CD14-positive monocyte (primary cell): ENCODE measurements at regions not wholly inside any gene's neighbourhood (a gene's known extent, or its start where the extent isn't known, plus 50 kb on each side); places are given as distances from the start of the nearest gene placed in this dataset.

ENCODE experiments used
- DNase-seq, 3 donors: peaks; one replicate each; pipeline ENCODE4 v3.0.0-alpha.2; 2011 to 2022
- H2AFZ ChIP-seq: 2 replicates; pipeline ENCODE4 v1.6.0; 2012; ENCODE audit warnings: mild to moderate bottlenecking, low read depth, low read length, inconsistent platforms; ENCODE audit not compliant: insufficient read depth, poor library complexity, severe bottlenecking
- H3K27ac ChIP-seq, 2 donors: 1 replicate in 1 of 2; 2 replicates in 1 of 2; pipeline ENCODE4 v1.5.1; 2012 to 2013; ENCODE audit warnings: low read length in 2 of 2, control low read depth in 1 of 2, inconsistent platforms in 1 of 2, low read depth in 1 of 2, mild to moderate bottlenecking in 1 of 2
- H3K27me3 ChIP-seq, 2 donors: one replicate each; pipeline versions ENCODE4 v1.6.0 to v1.6.1; 2011 to 2013; ENCODE audit warnings: low read length in 2 of 2; ENCODE audit not compliant: control insufficient read depth in 2 of 2, insufficient read depth in 2 of 2
- H3K36me3 ChIP-seq, 2 donors: replicated peaks in 1 of 2; 1 replicate in 1 of 2; 2 replicates in 1 of 2; pipeline versions ENCODE4 v1.5.1 to v1.6.1; 2012 to 2013; ENCODE audit warnings: low read length in 2 of 2, control low read depth in 1 of 2, inconsistent platforms in 1 of 2, mild to moderate bottlenecking in 1 of 2; ENCODE audit not compliant: insufficient read depth in 2 of 2, control insufficient read depth in 1 of 2
- H3K4me1 ChIP-seq, 2 donors: 1 replicate in 1 of 2; 2 replicates in 1 of 2; pipeline versions ENCODE4 v1.5.1 to v1.6.1; 2012 to 2013; ENCODE audit warnings: low read length in 2 of 2, control low read depth in 1 of 2, inconsistent platforms in 1 of 2, mild to moderate bottlenecking in 1 of 2, moderate library complexity in 1 of 2; ENCODE audit not compliant: insufficient read depth in 2 of 2, control insufficient read depth in 1 of 2
- H3K4me2 ChIP-seq: replicated peaks from 2 replicates; pipeline ENCODE3; 2012; ENCODE audit warnings: low read length, moderate library complexity, mild to moderate bottlenecking; ENCODE audit not compliant: poor library complexity, severe bottlenecking; ENCODE audit errors: extremely low read depth
- H3K4me3 ChIP-seq, 3 experiments: fragments of 200-600 bp in 1 of 3; sonication (generic) in 1 of 3; replicated peaks in 1 of 3; 1 replicate in 2 of 3; 2 replicates in 1 of 3; pipeline ENCODE4 v1.5.1; 2011 to 2013; ENCODE audit warnings: low read length in 3 of 3, mild to moderate bottlenecking in 3 of 3, control low read depth in 2 of 3, low read depth in 2 of 3, inconsistent platforms in 1 of 3, moderate library complexity in 1 of 3
- H3K79me2 ChIP-seq: 2 replicates; pipeline ENCODE4 v1.6.0; 2012; ENCODE audit warnings: mild to moderate bottlenecking, control low read depth, inconsistent platforms, low read length, moderate library complexity; ENCODE audit not compliant: insufficient read depth
- H3K9ac ChIP-seq: 2 replicates; pipeline ENCODE4 v1.6.0; 2017; ENCODE audit warnings: low read length, mild to moderate bottlenecking; ENCODE audit not compliant: insufficient read depth, poor library complexity, severe bottlenecking
- H3K9me3 ChIP-seq, 2 donors: replicated peaks in 1 of 2; 1 replicate in 1 of 2; 2 replicates in 1 of 2; pipeline versions ENCODE4 v1.5.1 to v1.6.1; 2012 to 2013; ENCODE audit warnings: low read length in 2 of 2, control low read depth in 1 of 2; ENCODE audit not compliant: control insufficient read depth in 1 of 2, insufficient read depth in 1 of 2
- H4K20me1 ChIP-seq: 2 replicates; pipeline ENCODE4 v1.6.0; 2012; ENCODE audit warnings: mild to moderate bottlenecking, low read length, control low read depth, moderate library complexity; ENCODE audit not compliant: insufficient read depth
- H3K27ac Mint-ChIP-seq, 7 donors: one replicate each; pipeline ENCODE4 v1.8.0; 2020; ENCODE audit warnings: mild to moderate bottlenecking in 7 of 7, mixed read lengths in 7 of 7, moderate library complexity in 6 of 7, inconsistent platforms in 2 of 7
- H3K27me3 Mint-ChIP-seq, 3 donors: one replicate each; pipeline ENCODE4 v1.8.0; 2021 to 2022; ENCODE audit warnings: low read depth in 3 of 3, mild to moderate bottlenecking in 3 of 3, mixed read lengths in 3 of 3, moderate library complexity in 3 of 3, inconsistent platforms in 1 of 3
- H3K36me3 Mint-ChIP-seq, 2 donors: one replicate each; pipeline ENCODE4 v1.8.0; 2020; ENCODE audit warnings: mixed read lengths in 2 of 2, inconsistent platforms in 1 of 2, mild to moderate bottlenecking in 1 of 2
- H3K4me1 Mint-ChIP-seq: one replicate; pipeline ENCODE4 v1.8.0; 2020; ENCODE audit warnings: mild to moderate bottlenecking, mixed read lengths
- H3K4me3 Mint-ChIP-seq, 2 donors: one replicate each; pipeline ENCODE4 v1.8.0; 2020; ENCODE audit warnings: mild to moderate bottlenecking in 2 of 2, mixed read lengths in 2 of 2, moderate library complexity in 1 of 2
- H3K9me3 Mint-ChIP-seq, 7 donors: one replicate each; pipeline ENCODE4 v1.8.0; 2020 to 2022; ENCODE audit warnings: mixed read lengths in 7 of 7, mild to moderate bottlenecking in 6 of 7, moderate library complexity in 6 of 7, inconsistent platforms in 2 of 7
- CTCF ChIP-seq: fragments of 200-600 bp; IDR thresholded peaks from one replicate; pipeline ENCODE4 v1.8.0; 2022; ENCODE audit warnings: antibody characterized with exemption, mild to moderate bottlenecking
- WGBS: methylation state at CpG from one replicate; pipeline ENCODE4 v1.1.5; 2013; ENCODE audit warnings: missing lambda C conversion rate; ENCODE audit not compliant: insufficient coverage; 5-methylcytosine and 5-hydroxymethylcytosine counted together
- intact Hi-C, 2 donors: fragments of 100-400 bp; cut with micrococcal nuclease; formaldehyde crosslinking; loops; one replicate each; pipeline versions ENCODE4 v1.15.0 to v1.15.1; 2023

GRCh38 chr20:11718474-11719094, 199.1 kb upstream of the BTBD3 start:
- Histone ChIP-seq H3K36me3 (no peaks in the 10 kb centered on the region), H3K4me2 (no peak overlapping the region), H3K27me3 (no peaks in the 10 kb centered on the region), H3K4me3 (no peak overlapping the region), H3K9me3 (no peaks in the 10 kb centered on the region), H3K27ac (no peak overlapping the region), H3K4me1 (no peaks in the 10 kb centered on the region), H4K20me1 (no peaks in the 10 kb centered on the region), H2AFZ (no peak overlapping the region), H3K79me2 (no peaks in the 10 kb centered on the region), H3K9ac (no peak overlapping the region)
- Mint-ChIP-seq H3K36me3 (no peaks in the 10 kb centered on the region), H3K27ac (no peak overlapping the region), H3K27me3 (peaks cover 2 to 3% (median 3%) of the 10 kb centered on the region in 3 donors), H3K4me1 (no peaks in the 10 kb centered on the region), H3K9me3 (peaks cover 0 to 2% (median 0%) of the 10 kb centered on the region in 7 donors), H3K4me3 (no peak overlapping the region)
- TF ChIP-seq CTCF = no peak
- intact Hi-C loops = no loop called here
- no peak for DNase-seq
- WGBS = 100% methylated on average over 1 of the region's 1 CpG

GRCh38 chr20:11719153-11719552, 198.5 kb upstream of the BTBD3 start:
- H3K4me3 Mint-ChIP-seq = no peak overlapping the region
- Histone ChIP-seq H3K36me3 (no peaks in the 10 kb centered on the region), H3K4me2 (no peak overlapping the region), H3K4me3 (no peak overlapping the region), H3K9me3 (no peaks in the 10 kb centered on the region), H3K79me2 (no peaks in the 10 kb centered on the region), H3K27me3 (no peaks in the 10 kb centered on the region), H4K20me1 (no peaks in the 10 kb centered on the region), H3K27ac (no peak overlapping the region), H3K4me1 (no peaks in the 10 kb centered on the region), H3K9ac (no peak overlapping the region), H2AFZ (no peak overlapping the region)
- H3K27ac Mint-ChIP-seq = no peak overlapping the region
- no peak for DNase-seq
- no peaks in the 10 kb centered on the region for H3K36me3 Mint-ChIP-seq
- WGBS = 100% methylated on average over 1 of the region's 4 CpGs
- no peaks in the 10 kb centered on the region for H3K4me1 Mint-ChIP-seq
- H3K27me3 Mint-ChIP-seq = peaks cover 0 to 3% (median 3%) of the 10 kb centered on the region in 3 donors
- peaks cover 0 to 2% (median 0%) of the 10 kb centered on the region in 7 donors for H3K9me3 Mint-ChIP-seq
- TF ChIP-seq CTCF = no peak
- intact Hi-C loops = no loop called here
